IMR-90 (cell line): ENCODE measurements at regions not wholly inside any gene's neighbourhood (a gene's known extent, or its start where the extent isn't known, plus 50 kb on each side); places are given as distances from the start of the nearest gene placed in this dataset.
"Not testable (repeated sequence)": the region's sequence is repeated elsewhere in the genome, so short reads cannot be mapped to it uniquely, and the experiment has no call there.

ENCODE experiments used
- ATAC-seq: fragments of 200-7000 bp; cut with Tn5 transposase; 2 replicates; pipeline ENCODE4 v1.9.1; 2020; ENCODE audit warnings: low read depth, mild to moderate bottlenecking, moderate library complexity
- BruUV-seq: library from RNA; stranded (reverse); fragments of 400-500 nt; replicated peaks from 2 replicates; lab custom pipeline; 2021; lab: Mats Ljungman, UMichigan
- CTCF ChIA-PET: fragments of 300-600 bp; formaldehyde crosslinking; extraction: SDS; loops from one replicate; lab custom pipeline; 2021; ENCODE audit warnings: antibody characterized with exemption; lab: Yijun Ruan, JAX
- POLR2A ChIA-PET: fragments of 300-600 bp; sonication (Branson Sonifier 250); formaldehyde crosslinking; loops from one replicate; lab custom pipeline; 2022; ENCODE audit warnings: antibody characterized with exemption; ENCODE audit not compliant: unreplicated experiment; lab: Charles Lee
- DNase-seq: peaks from one replicate; pipeline ENCODE4 v3.0.0; 2013
- H2AFZ ChIP-seq: replicated peaks from 2 replicates; pipeline ENCODE3; 2013; ENCODE audit warnings: low read length, mild to moderate bottlenecking; ENCODE audit not compliant: poor library complexity
- H2AK5ac ChIP-seq: 2 replicates; pipeline ENCODE4 v1.6.1; 2013; ENCODE audit warnings: low read depth, low read length, inconsistent platforms
- H2AK9ac ChIP-seq: replicated peaks from 2 replicates; pipeline ENCODE3; 2013; ENCODE audit warnings: mild to moderate bottlenecking, low read depth, low read length, moderate library complexity; ENCODE audit not compliant: poor library complexity
- H2BK120ac ChIP-seq: 2 replicates; pipeline ENCODE4 v1.6.1; 2013; ENCODE audit warnings: low read depth, low read length, inconsistent platforms
- H2BK15ac ChIP-seq: 3 replicates; pipeline ENCODE4 v1.6.1; 2013; ENCODE audit warnings: low read depth, low read length, inconsistent platforms
- H2BK20ac ChIP-seq: 2 replicates; pipeline ENCODE4 v1.6.1; 2013; ENCODE audit warnings: low read depth, mild to moderate bottlenecking, inconsistent platforms, low read length, moderate library complexity
- H2BK5ac ChIP-seq: 2 replicates; pipeline ENCODE4 v1.6.1; 2013; ENCODE audit warnings: mild to moderate bottlenecking, low read depth, low read length, inconsistent platforms; ENCODE audit not compliant: poor library complexity, severe bottlenecking
- H3K14ac ChIP-seq: replicated peaks from 2 replicates; pipeline ENCODE4 v1.6.1; 2013; ENCODE audit warnings: low read depth, low read length, inconsistent platforms
- H3K18ac ChIP-seq: 2 replicates; pipeline ENCODE4 v1.6.1; 2013; ENCODE audit warnings: low read depth, low read length, control low read depth
- H3K23ac ChIP-seq: 2 replicates; pipeline ENCODE4 v1.6.1; 2013; ENCODE audit warnings: low read depth, low read length, inconsistent platforms
- H3K27ac ChIP-seq: 2 replicates; pipeline ENCODE4 v1.5.1; 2013; ENCODE audit warnings: mild to moderate bottlenecking, control low read depth, low read length; ENCODE audit not compliant: insufficient read depth
- H3K27me3 ChIP-seq: 2 replicates; pipeline ENCODE4 v1.6.1; 2013; ENCODE audit warnings: low read length; ENCODE audit not compliant: control insufficient read depth, insufficient read depth
- H3K36me3 ChIP-seq: 2 replicates; pipeline ENCODE4 v1.6.1; 2013; ENCODE audit warnings: low read length, mixed read lengths; ENCODE audit not compliant: control insufficient read depth, insufficient read depth
- H3K4ac ChIP-seq: 2 replicates; pipeline ENCODE4 v1.6.1; 2013; ENCODE audit warnings: low read depth, low read length, inconsistent platforms
- H3K4me1 ChIP-seq: 2 replicates; pipeline ENCODE4 v1.6.1; 2013; ENCODE audit warnings: low read length, mixed read lengths; ENCODE audit not compliant: control insufficient read depth, insufficient read depth
- H3K4me2 ChIP-seq: 2 replicates; pipeline ENCODE4 v1.6.1; 2013; ENCODE audit warnings: low read depth, mild to moderate bottlenecking, control low read depth, low read length, moderate library complexity
- H3K4me3 ChIP-seq: 2 replicates; pipeline ENCODE4 v1.5.1; 2013; ENCODE audit warnings: low read depth, mild to moderate bottlenecking, control low read depth, low read length, moderate library complexity; ENCODE audit not compliant: insufficient read depth
- H3K56ac ChIP-seq: 2 replicates; pipeline ENCODE4 v1.6.1; 2013; ENCODE audit warnings: low read length, inconsistent platforms; ENCODE audit not compliant: insufficient read depth; ENCODE audit errors: extremely low read depth
- H3K79me1 ChIP-seq, 2 experiments: 2 replicates each; pipeline ENCODE4 v1.6.1; 2013; ENCODE audit warnings: low read length in 2 of 2, inconsistent platforms in 1 of 2, low read depth in 1 of 2
- H3K9ac ChIP-seq: 2 replicates; pipeline ENCODE4 v1.6.1; 2013; ENCODE audit warnings: low read depth, low read length, control low read depth
- H3K9me1 ChIP-seq: 2 replicates; pipeline ENCODE4 v1.6.1; 2013; ENCODE audit warnings: low read length, inconsistent platforms; ENCODE audit not compliant: insufficient read depth
- H3K9me3 ChIP-seq: 2 replicates; pipeline ENCODE4 v1.6.1; 2013; ENCODE audit warnings: low read length; ENCODE audit not compliant: control insufficient read depth, insufficient read depth
- H4K20me1 ChIP-seq: 2 replicates; pipeline ENCODE4 v1.6.1; 2013; ENCODE audit warnings: low read length, inconsistent platforms; ENCODE audit not compliant: insufficient read depth
- H4K5ac ChIP-seq: 2 replicates; pipeline ENCODE4 v1.6.1; 2013; ENCODE audit warnings: mild to moderate bottlenecking, low read depth, low read length, control low read depth
- H4K8ac ChIP-seq, 2 experiments: 2 replicates each; pipeline ENCODE4 v1.6.1; 2013; ENCODE audit warnings: low read depth in 2 of 2, low read length in 2 of 2, control low read depth in 1 of 2, inconsistent platforms in 1 of 2
- H4K91ac ChIP-seq: 2 replicates; pipeline ENCODE4 v1.6.1; 2013; ENCODE audit warnings: low read depth, low read length, inconsistent platforms; ENCODE audit not compliant: insufficient read depth
- WGBS, 2 experiments: methylation state at CpG; one replicate each; pipeline versions ENCODE4 v1.1.5 to v1.1.7; 2013; ENCODE audit warnings: missing lambda C conversion rate in 2 of 2; ENCODE audit not compliant: insufficient read length in 1 of 2; ENCODE audit errors: extremely low coverage in 2 of 2; 5-methylcytosine and 5-hydroxymethylcytosine counted together
- dilution Hi-C: fragments of 300-500 bp; cut with HindIII; formaldehyde crosslinking; loops from one replicate; pipeline ENCODE4 v1.14.3; 2018; ENCODE audit warnings: low sequenced_read_pairs; ENCODE audit not compliant: unreplicated experiment
- in situ Hi-C: fragments of 300-500 bp; cut with MboI; formaldehyde crosslinking; loops from 3 replicates; pipeline ENCODE4 v1.14.3; 2019; ENCODE audit warnings: low sequenced_read_pairs, inconsistent platforms, mixed read lengths
- intact Hi-C: fragments of 100-400 bp; cut with micrococcal nuclease; formaldehyde crosslinking; loops from 2 replicates; pipeline ENCODE4 v1.10.0; 2022

DNA sequence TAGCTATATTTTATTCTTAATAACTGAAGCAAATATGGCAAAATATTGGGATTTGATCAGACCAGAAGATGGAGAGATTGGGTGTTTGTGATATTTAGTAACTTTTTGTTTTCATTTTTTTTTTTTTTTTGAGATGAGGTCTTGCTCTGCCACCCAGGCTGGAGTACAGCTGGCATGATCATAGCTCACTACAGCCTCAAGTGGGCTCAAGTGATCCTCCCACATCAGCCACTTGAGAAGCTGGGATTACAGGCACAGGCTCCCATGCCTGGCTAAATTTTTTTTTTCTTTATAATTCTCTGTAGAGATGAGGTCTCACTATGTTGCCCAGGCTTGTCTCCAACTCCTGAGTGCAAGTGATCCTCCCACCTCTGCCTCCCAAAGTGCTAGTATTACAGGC lies 686.4 kb downstream of the CDY1 start:
- not testable (repeated sequence) for ATAC-seq, BruUV-seq

DNA sequence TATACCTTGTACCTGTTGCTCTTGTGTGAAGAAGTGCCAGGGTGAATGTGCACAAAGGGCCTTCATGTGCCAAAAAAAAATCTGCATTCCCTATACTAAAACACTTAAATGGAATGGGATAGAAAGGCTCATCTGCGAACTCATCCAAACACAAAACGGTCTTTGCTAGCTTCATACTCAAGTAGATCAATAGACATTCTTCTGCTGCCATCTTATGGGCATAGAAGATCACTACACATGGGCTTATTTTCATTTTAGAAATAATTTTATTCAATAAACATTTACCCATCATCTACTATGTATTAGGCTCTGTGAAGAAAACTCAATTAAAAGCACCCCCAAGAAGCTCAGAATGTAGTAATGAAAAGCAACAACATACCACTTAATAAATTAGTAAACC lies 693.1 kb downstream of the CDY1 start:
- H3K36me3 ChIP-seq, POLR2A ChIA-PET, H3K4ac ChIP-seq, H2BK20ac ChIP-seq, H4K8ac ChIP-seq, BruUV-seq, H4K91ac ChIP-seq, in situ Hi-C loops, H3K56ac ChIP-seq, H4K20me1 ChIP-seq, H2BK15ac ChIP-seq, H3K4me3 ChIP-seq, H3K4me2 ChIP-seq, CTCF ChIA-PET, H4K5ac ChIP-seq, H3K9me3 ChIP-seq, H3K9ac ChIP-seq, H3K27ac ChIP-seq, intact Hi-C loops, H3K9me1 ChIP-seq, H3K79me1 ChIP-seq, H2BK120ac ChIP-seq, H2AK9ac ChIP-seq, H3K18ac ChIP-seq, H3K14ac ChIP-seq, H3K4me1 ChIP-seq, H2AK5ac ChIP-seq, H3K23ac ChIP-seq, H3K27me3 ChIP-seq, H2AFZ ChIP-seq, dilution Hi-C loops, H2BK5ac ChIP-seq, ATAC-seq: not testable (repeated sequence)
- DNase-seq: peak; percentile 19
- no CpG with 5 or more reads among the region's 2 CpGs for WGBS, 2 experiments

More for the DNA sequence above, 686.4 kb downstream of the CDY1 start:
- H2BK5ac ChIP-seq, H3K4me3 ChIP-seq, H2AFZ ChIP-seq, H2BK15ac ChIP-seq, DNase-seq, H3K18ac ChIP-seq, H3K79me1 ChIP-seq, dilution Hi-C loops, H3K27me3 ChIP-seq, H3K4ac ChIP-seq, H3K4me2 ChIP-seq, intact Hi-C loops, H3K9me3 ChIP-seq, POLR2A ChIA-PET, CTCF ChIA-PET, in situ Hi-C loops, H3K4me1 ChIP-seq, H4K8ac ChIP-seq, H2BK120ac ChIP-seq, H4K91ac ChIP-seq, H2AK9ac ChIP-seq, H2BK20ac ChIP-seq, H3K9ac ChIP-seq, H3K36me3 ChIP-seq, H3K14ac ChIP-seq, H3K27ac ChIP-seq, H3K9me1 ChIP-seq, H3K23ac ChIP-seq, H4K20me1 ChIP-seq, H4K5ac ChIP-seq, H3K56ac ChIP-seq, H2AK5ac ChIP-seq: not testable (repeated sequence)
